CD1c-positive myeloid dendritic cell (primary cell): ENCODE measurements at regions not wholly inside any gene's neighbourhood (a gene's known extent, or its start where the extent isn't known, plus 50 kb on each side); places are given as distances from the start of the nearest gene placed in this dataset.
"Not testable (repeated sequence)": the region's sequence is repeated elsewhere in the genome, so short reads cannot be mapped to it uniquely, and the experiment has no call there.

ENCODE experiments used
- DNase-seq: peaks from one replicate; pipeline ENCODE4 v3.0.0-alpha.2; 2016; ENCODE audit errors: extremely low spot score

GRCh38 chr5:86671536-86671935, 53.8 kb downstream of the COX7C start:
- DNase-seq = no peak

GRCh38 chr5:86674069-86674468, 56.3 kb downstream of the COX7C start:
- no peak for DNase-seq

GRCh38 chr5:86675311-86675710, 57.6 kb downstream of the COX7C start:
- DNase-seq = no peak

GRCh38 chr5:86679529-86679928, 61.8 kb downstream of the COX7C start:
- peak; percentile 43 for DNase-seq

- no peak for DNase-seq
These were observed 62.2 kb downstream of the COX7C start for GRCh38 chr5:86679949-86680348.

- DNase-seq = no peak
These were observed 66.5 kb downstream of the COX7C start for GRCh38 chr5:86684222-86684621.

- DNase-seq = no peak
These were observed 68.3 kb downstream of the COX7C start for GRCh38 chr5:86686046-86686445.

GRCh38 chr5:86688406-86688805, 70.7 kb downstream of the COX7C start:
- DNase-seq = no peak

GRCh38 chr5:86689103-86689729, 71.5 kb downstream of the COX7C start:
- DNase-seq = no peak

GRCh38 chr5:86709157-86709881, 91.6 kb downstream of the COX7C start:
- no peak for DNase-seq

- DNase-seq = no peak
These were observed 98.4 kb downstream of the COX7C start for GRCh38 chr5:86716121-86716520.

- DNase-seq = not testable (repeated sequence)
These were observed 113.8 kb downstream of the COX7C start for GRCh38 chr5:86731319-86732117.

- DNase-seq = no peak
These were observed 117.6 kb downstream of the COX7C start for GRCh38 chr5:86735370-86735769.

- no peak for DNase-seq
These were observed 119.8 kb downstream of the COX7C start for GRCh38 chr5:86737579-86737978.

- DNase-seq = no peak
These were observed 130.9 kb downstream of the COX7C start for GRCh38 chr5:86748538-86749105.

GRCh38 chr5:86749841-86750240, 132.1 kb downstream of the COX7C start:
- DNase-seq = no peak

GRCh38 chr5:86756839-86757238, 139.1 kb downstream of the COX7C start:
- no peak for DNase-seq

GRCh38 chr5:86757824-86758223, 140.1 kb downstream of the COX7C start:
- no peak for DNase-seq

- no peak for DNase-seq
These were observed 142.9 kb downstream of the COX7C start for GRCh38 chr5:86760661-86761060.

GRCh38 chr5:86763929-86764328, 146.2 kb downstream of the COX7C start:
- DNase-seq = no peak

- DNase-seq = no peak
These were observed 148.2 kb downstream of the COX7C start for GRCh38 chr5:86765778-86766502.

GRCh38 chr5:86768699-86769202, 151.0 kb downstream of the COX7C start:
- DNase-seq = no peak
